K562 (cell line): ENCODE measurements at regions not wholly inside any gene's neighbourhood (a gene's known extent, or its start where the extent isn't known, plus 50 kb on each side); places are given as distances from the start of the nearest gene placed in this dataset.

Experiments used
- ATAC-seq: fragments of 200-7000 bp; cut with Tn5 transposase; 3 replicates; pipeline ENCODE4 v1.9.1; 2020; ENCODE audit warnings: moderate library complexity
- BruUV-seq: library from RNA; stranded (reverse); fragments of 400-500 nt; replicated peaks from 2 replicates; lab custom pipeline; 2021; lab: Mats Ljungman, UMichigan
- CTCF ChIA-PET: fragments of 300-600 bp; formaldehyde crosslinking; extraction: SDS; loops from one replicate; lab custom pipeline; 2021; ENCODE audit warnings: low intra/inter-chr PET ratio; lab: Yijun Ruan, JAX
- POLR2A ChIA-PET: fragments of 300-600, 350-650 bp; sonication (Branson Sonifier 250); formaldehyde crosslinking; extraction: SDS; loops from one replicate; lab custom pipeline; 2021; ENCODE audit warnings: antibody characterized with exemption, inconsistent platforms; lab: Yijun Ruan, JAX
- DNase-seq, 4 experiments: peaks; one replicate each; pipeline versions ENCODE4 v3.0.0 to v3.0.0-alpha.2; 2011 to 2018; ENCODE audit warnings: low spot score in 3 of 4, mixed read lengths in 3 of 4; ENCODE audit errors: extremely low read depth in 1 of 4
- FAIRE-seq: peaks from 2 replicates; lab custom pipeline; 2011; peaks lifted over from hg19 to GRCh38; lab: Jason Lieb, UNC
- H2AFZ ChIP-seq: 2 replicates; pipeline ENCODE4 v1.6.0; 2011; ENCODE audit warnings: low read depth, low read length, control low read depth, inconsistent platforms
- H3K27ac ChIP-seq: fragments of 200-600 bp; 3 replicates; pipeline ENCODE4 v1.8.0; 2011; ENCODE audit warnings: low read depth, mild to moderate bottlenecking, control low read depth, inconsistent platforms, low read length, moderate library complexity, mixed read lengths; ENCODE audit errors: extremely low read depth
- H3K27me3 ChIP-seq, 2 experiments: fragments of 300-600 bp in 1 of 2; 2 replicates in 1 of 2; 3 replicates in 1 of 2; pipeline versions ENCODE4 v1.6.0 to v1.8.0; 2011; ENCODE audit warnings: inconsistent platforms in 2 of 2, low read length in 2 of 2, mild to moderate bottlenecking in 1 of 2, mixed read lengths in 1 of 2, moderate library complexity in 1 of 2; ENCODE audit not compliant: control insufficient read depth in 2 of 2, insufficient read depth in 2 of 2
- H3K36me3 ChIP-seq: fragments of 300-600 bp; 3 replicates; pipeline ENCODE4 v1.8.0; 2011; ENCODE audit warnings: mild to moderate bottlenecking, low read length, inconsistent platforms; ENCODE audit not compliant: control insufficient read depth, insufficient read depth
- H3K4me1 ChIP-seq, 2 experiments: fragments of 200-600 bp in 1 of 2; replicated peaks in 1 of 2; 2 replicates in 1 of 2; 3 replicates in 1 of 2; pipeline versions ENCODE4 v1.5.1 to v1.8.0; 2011; ENCODE audit warnings: inconsistent platforms in 2 of 2, low read length in 2 of 2, mild to moderate bottlenecking in 1 of 2, mixed read lengths in 1 of 2, moderate library complexity in 1 of 2; ENCODE audit not compliant: control insufficient read depth in 2 of 2, insufficient read depth in 2 of 2
- H3K4me2 ChIP-seq: 2 replicates; pipeline ENCODE4 v1.6.1; 2011; ENCODE audit warnings: low read length, control low read depth, inconsistent platforms, mixed read lengths; ENCODE audit not compliant: insufficient read depth
- H3K4me3 ChIP-seq: fragments of 200-600 bp; sonication (generic), shearing (Covaris generic); 2 replicates; pipeline ENCODE4 v1.5.1; 2016; ENCODE audit warnings: control low read depth, inconsistent platforms
- H3K79me2 ChIP-seq: fragments of 200-600 bp; 3 replicates; pipeline ENCODE4 v1.8.0; 2011; ENCODE audit warnings: low read length, inconsistent platforms; ENCODE audit not compliant: control insufficient read depth, insufficient read depth
- H3K9ac ChIP-seq, 2 experiments: 2 replicates each; pipeline versions ENCODE4 v1.6.0 to v1.6.1; 2011; ENCODE audit warnings: low read depth in 2 of 2, low read length in 2 of 2, control low read depth in 1 of 2, inconsistent platforms in 1 of 2, mild to moderate bottlenecking in 1 of 2, mixed read lengths in 1 of 2; ENCODE audit not compliant: insufficient read depth in 1 of 2
- H3K9me1 ChIP-seq: one replicate; pipeline ENCODE4 v1.6.0; 2011; ENCODE audit warnings: inconsistent platforms, mild to moderate bottlenecking, low read length, moderate library complexity; ENCODE audit not compliant: control insufficient read depth, insufficient read depth
- H3K9me3 ChIP-seq: replicated peaks from 2 replicates; pipeline ENCODE4 v1.5.1; 2011; ENCODE audit warnings: low read depth, low read length, inconsistent platforms; ENCODE audit not compliant: control insufficient read depth, insufficient read depth
- H4K20me1 ChIP-seq: replicated peaks from 2 replicates; pipeline ENCODE4 v1.6.1; 2011; ENCODE audit warnings: low read length, inconsistent platforms, mixed read lengths; ENCODE audit not compliant: control insufficient read depth, insufficient read depth
- BCL6 ChIP-seq: fragments of 250-450 bp; sonication (Bioruptor Pico); IDR thresholded peaks from 2 replicates; pipeline ENCODE4 v1.4.0; 2020
- CHD2 ChIP-seq: IDR thresholded peaks from 2 replicates; pipeline ENCODE4 v1.6.1; 2011; ENCODE audit warnings: low read depth, low read length
- CHD7 ChIP-seq: fragments of 200-600 bp; sonication (generic); IDR thresholded peaks from one replicate; pipeline ENCODE4 v1.6.1; 2012; ENCODE audit warnings: mild to moderate bottlenecking, low read depth, low read length, inconsistent platforms
- ERF ChIP-seq: fragments of 450-650 bp; formaldehyde crosslinking; IDR thresholded peaks from 2 replicates; pipeline ENCODE4 v1.4.0; 2020; ENCODE audit warnings: mild to moderate bottlenecking, mixed read lengths
- ETV6 ChIP-seq, 3 experiments: fragments of 150-350 bp in 1 of 3; sonication (generic) in 1 of 3; formaldehyde crosslinking in 1 of 3; IDR thresholded peaks; 2 replicates each; pipeline versions ENCODE4 v1.6.1 to v1.8.0; 2014 to 2022; ENCODE audit warnings: borderline replicate concordance in 2 of 3, low read depth in 2 of 3, antibody characterized with exemption in 1 of 3, low read length in 1 of 3, mild to moderate bottlenecking in 1 of 3, missing genetic modification reagents in 1 of 3
- JUN ChIP-seq, 2 experiments: sonication (generic) in 1 of 2; formaldehyde crosslinking in 1 of 2; IDR thresholded peaks; 2 replicates each; pipeline versions ENCODE4 v1.6.1 to v1.8.0; 2012 to 2022; ENCODE audit warnings: borderline replicate concordance in 2 of 2, mild to moderate bottlenecking in 2 of 2, improper control_type of control experiment in 1 of 2, low read depth in 1 of 2, low read length in 1 of 2, missing genetic modification reagents in 1 of 2
- MCM3 ChIP-seq: fragments of 450-650 bp; IDR thresholded peaks from 2 replicates; pipeline ENCODE4 v1.6.1; 2016
- RAD21 ChIP-seq, 2 experiments: fragments of 250-450 bp in 1 of 2; fragments of 450-650 bp in 1 of 2; sonication (Bioruptor Pico) in 1 of 2; formaldehyde crosslinking in 1 of 2; IDR thresholded peaks in 1 of 2; conservative IDR thresholded peaks in 1 of 2; 2 replicates each; pipeline versions ENCODE4 v1.4.0 to v1.8.0; 2020 to 2022; ENCODE audit warnings: mild to moderate bottlenecking in 2 of 2, moderate library complexity in 1 of 2
- whole genome bisulfite sequencing: fragments of 100-300 bp; shearing (Covaris generic); methylation state at CpG from one replicate; pipeline ENCODE4 v1.1.6; 2016; ENCODE audit warnings: low coverage, mixed read lengths; ENCODE audit not compliant: insufficient coverage; ENCODE audit errors: missing lambda C conversion rate; 5-methylcytosine and 5-hydroxymethylcytosine counted together
- in situ Hi-C: fragments of 300-500 bp; cut with MboI; formaldehyde crosslinking; loops from 4 replicates; pipeline ENCODE4 v1.15.0; 2018; ENCODE audit warnings: inconsistent platforms, mixed read lengths
- intact Hi-C: fragments of 100-400 bp; cut with micrococcal nuclease; formaldehyde crosslinking; loops from 2 replicates; pipeline ENCODE4 v1.14.2; 2022
- TF ChIP-seq, protein P1 (sequence below): fragments of 450-650 bp; formaldehyde crosslinking; conservative IDR thresholded peaks from 2 replicates; pipeline ENCODE4 v1.4.0; 2022; ENCODE audit warnings: mild to moderate bottlenecking, missing genetic modification characterization

DNA sequence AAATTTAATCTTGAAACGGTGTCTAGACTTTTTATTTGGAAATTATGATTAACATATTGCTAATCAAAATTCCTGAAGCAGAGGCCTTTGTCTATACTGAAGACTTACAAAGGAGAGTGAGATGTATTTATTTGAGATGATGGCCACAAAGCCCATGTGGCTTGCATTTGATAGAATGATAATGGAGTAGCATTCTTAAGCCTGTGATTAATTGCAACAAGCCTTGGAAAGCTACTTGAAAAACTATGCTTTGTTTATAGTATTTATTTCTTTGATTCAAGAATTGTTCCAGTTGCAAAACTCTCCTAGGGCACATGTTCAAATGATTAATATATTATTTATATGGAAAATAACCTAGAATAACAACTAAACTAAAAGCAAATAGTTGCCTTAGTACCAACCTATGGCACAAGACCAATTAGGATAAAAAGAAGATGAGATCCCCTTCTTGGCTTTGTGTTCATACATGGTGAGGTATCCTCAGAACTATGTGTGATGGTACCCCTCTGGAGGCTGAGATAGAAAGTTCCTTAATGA lies 244.1 kb upstream of the TBL1XR1 start:
- no TSS peak for BruUV-seq
- POLR2A ChIA-PET: no interaction called here
- TF ChIP-seq RAD21 (CRISPR knock-in tag; conservative IDR thresholded peaks at IDR 0.05 in 1 of 2, IDR thresholded peaks at IDR 0.05 in 1 of 2) (no peak), CHD2 (no peak), BCL6 (CRISPR knock-in tag) (no peak), MCM3 (no peak), ERF (CRISPR knock-in tag) (no peak), ETV6 (IDR thresholded peaks at IDR 0.05; ENCODE audit: borderline replicate concordance in 1 of 2, low read depth in 2 of 2, low read length in 1 of 2) (no peak), ETV6 (CRISPR knock-in tag; IDR thresholded peaks at IDR 0.05; ENCODE audit: borderline replicate concordance) (no peak), JUN (IDR thresholded peaks at IDR 0.05; ENCODE audit: borderline replicate concordance, low read depth, low read length) (no peak), JUN (CRISPR knock-in tag; IDR thresholded peaks at IDR 0.05; ENCODE audit: borderline replicate concordance) (no peak), CHD7 (no peak)
- TF ChIP-seq, protein P1, sequence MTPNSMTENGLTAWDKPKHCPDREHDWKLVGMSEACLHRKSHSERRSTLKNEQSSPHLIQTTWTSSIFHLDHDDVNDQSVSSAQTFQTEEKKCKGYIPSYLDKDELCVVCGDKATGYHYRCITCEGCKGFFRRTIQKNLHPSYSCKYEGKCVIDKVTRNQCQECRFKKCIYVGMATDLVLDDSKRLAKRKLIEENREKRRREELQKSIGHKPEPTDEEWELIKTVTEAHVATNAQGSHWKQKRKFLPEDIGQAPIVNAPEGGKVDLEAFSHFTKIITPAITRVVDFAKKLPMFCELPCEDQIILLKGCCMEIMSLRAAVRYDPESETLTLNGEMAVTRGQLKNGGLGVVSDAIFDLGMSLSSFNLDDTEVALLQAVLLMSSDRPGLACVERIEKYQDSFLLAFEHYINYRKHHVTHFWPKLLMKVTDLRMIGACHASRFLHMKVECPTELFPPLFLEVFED (CRISPR knock-in tag): no peak

More for the DNA sequence above, 244.1 kb upstream of the TBL1XR1 start:
- DNase-seq (no peak), ATAC-seq (no peak), FAIRE-seq (no peak)
- in situ Hi-C loops (no loop called here), intact Hi-C loops (no loop called here)
- no peak overlapping the region for H3K27ac ChIP-seq
- H4K20me1 ChIP-seq: no peaks in the 10 kb centered on the region
- H3K4me2 ChIP-seq: no peak overlapping the region
- H3K36me3 ChIP-seq: no peaks in the 10 kb centered on the region
- no peak overlapping the region for H3K4me3 ChIP-seq
- no peaks in the 10 kb centered on the region for H3K79me2 ChIP-seq
- H3K9me1 ChIP-seq: no peaks in the 10 kb centered on the region
- H2AFZ ChIP-seq: no peak overlapping the region
- CTCF ChIA-PET: no interaction called here
- no peak overlapping the region for H3K9ac ChIP-seq
- no peaks in the 10 kb centered on the region for H3K27me3 ChIP-seq
- no peaks in the 10 kb centered on the region for H3K9me3 ChIP-seq
- peaks cover 0 to 4% of the 10 kb centered on the region in 2 experiments; a peak in 1 of 5 replicates for H3K4me1 ChIP-seq
- WGBS: 18% methylated on average over 1 of the region's 1 CpG
